CD4-positive, alpha-beta T cell treated with Interleukin-4 for 4 hours (primary cell): ENCODE measurements at regions not wholly inside any gene's neighbourhood (a gene's known extent, or its start where the extent isn't known, plus 50 kb on each side); places are given as distances from the start of the nearest gene placed in this dataset.
"Not testable (repeated sequence)": the region's sequence is repeated elsewhere in the genome, so short reads cannot be mapped to it uniquely, and the experiment has no call there.

Experiments
- DNase-seq: peaks from one replicate; pipeline ENCODE4 v3.0.0-alpha.2; 2020

DNA sequence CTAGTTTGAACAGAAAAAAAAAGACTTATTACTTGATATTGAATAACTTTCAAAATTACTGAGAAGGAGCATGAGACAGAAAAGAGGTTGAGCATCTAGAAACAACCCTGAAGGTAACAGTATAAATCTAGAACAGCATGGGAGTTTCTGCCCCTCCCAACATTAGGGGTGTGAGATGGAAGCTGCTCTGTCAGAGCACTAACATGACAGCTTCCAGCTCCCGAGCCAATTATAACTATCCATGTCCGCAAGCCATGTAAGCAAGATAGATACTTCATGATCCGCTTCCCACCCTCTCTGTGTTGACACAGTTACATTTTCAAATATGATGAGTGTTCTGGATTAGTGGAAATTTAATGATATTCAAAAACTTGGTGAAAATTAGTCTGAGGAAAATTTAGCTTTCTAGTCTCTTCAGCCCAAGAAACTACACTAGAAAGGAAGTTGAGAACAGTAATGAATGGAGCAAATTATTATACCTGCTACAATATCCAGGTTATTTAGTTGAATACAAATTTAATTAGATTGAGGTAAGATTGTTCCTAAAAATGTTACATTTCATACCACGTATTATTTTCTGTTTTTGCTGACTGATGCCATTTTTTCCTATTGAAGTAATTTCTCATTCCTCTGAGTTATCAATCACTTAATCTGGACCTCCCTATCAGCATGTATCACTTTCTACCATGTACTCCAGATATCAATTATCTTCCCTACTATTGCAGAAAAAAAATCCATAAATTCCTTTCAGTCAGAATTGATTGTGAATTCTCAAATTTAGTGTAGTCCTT, 129.3 kb upstream of the SLIT2 start:
- DNase-seq, result no peak

DNA sequence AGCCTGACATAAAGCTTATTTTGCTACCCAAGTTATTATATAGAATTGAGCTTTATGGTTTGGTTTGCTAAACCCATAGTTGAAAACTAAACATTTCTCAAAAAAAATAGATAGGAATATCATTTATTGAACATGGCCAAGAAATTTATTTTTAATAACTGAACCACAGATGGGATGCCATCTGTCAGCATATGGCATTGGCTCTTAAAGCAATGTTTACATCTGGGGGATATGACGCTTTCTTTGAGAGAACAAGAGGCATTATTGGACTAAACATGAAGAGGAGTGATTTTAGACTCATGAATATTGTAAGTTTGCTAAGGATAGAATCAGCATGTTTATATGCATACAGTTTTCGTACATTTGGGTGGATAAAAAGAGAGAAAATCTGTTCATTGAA, 132.6 kb upstream of the SLIT2 start:
- no peak for DNase-seq

DNA sequence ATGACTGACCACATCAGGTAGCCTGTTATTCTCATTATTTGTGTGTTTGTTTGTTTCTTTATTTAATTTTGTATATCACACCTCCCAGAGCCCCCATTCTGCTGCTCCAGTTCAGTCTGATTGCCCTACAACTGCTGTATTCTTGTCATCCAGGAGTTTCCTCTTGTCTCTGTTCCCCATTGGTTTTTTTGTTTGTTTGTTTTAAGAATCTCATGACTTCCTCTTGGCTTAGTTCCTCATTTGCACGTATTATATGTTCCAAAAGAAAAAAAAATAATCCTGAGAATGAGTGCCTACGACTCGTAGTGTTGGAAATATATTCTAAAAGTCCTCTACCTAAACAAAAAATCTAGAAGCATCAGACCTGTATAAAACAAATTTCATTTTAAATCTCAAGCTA, 142.3 kb upstream of the SLIT2 start:
- DNase-seq, result no peak

DNA sequence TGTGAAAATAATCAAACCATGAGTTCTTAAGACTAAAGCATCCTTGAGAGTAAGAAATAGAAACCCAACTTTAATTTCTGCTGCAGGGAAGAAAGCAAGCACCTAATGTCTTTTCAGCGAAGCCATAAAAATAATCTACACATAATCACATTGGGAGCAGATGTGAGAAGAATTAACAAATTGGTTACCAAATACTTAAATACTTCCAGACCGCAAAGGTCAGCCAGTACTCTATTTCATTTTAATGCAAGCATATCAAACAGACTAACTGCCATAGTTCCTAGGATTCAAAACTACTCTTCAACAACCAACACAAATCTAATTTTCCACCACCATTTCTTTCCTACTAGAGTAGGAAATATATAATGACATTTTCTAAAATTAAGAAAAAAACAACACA, 144.8 kb upstream of the SLIT2 start:
- DNase-seq, result no peak

DNA sequence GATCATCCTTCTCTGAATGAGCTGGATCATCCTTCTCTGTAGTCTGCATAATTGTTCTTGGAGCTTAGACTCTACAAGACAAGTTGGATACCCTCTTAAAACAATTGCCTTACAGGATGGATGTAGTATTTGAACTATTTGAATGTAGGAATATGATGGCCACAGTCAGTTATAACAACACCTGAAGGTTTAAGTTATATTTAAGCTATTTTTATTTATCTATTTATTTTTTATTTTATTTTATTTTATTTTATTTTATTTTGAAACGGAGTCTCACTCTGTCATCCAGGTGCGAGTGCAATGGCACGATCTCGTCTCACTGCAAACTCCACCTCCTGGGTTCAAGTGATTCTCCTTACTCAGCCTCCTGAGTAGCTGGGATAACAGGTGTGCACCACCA, 149.9 kb upstream of the SLIT2 start:
- no peak for DNase-seq

DNA sequence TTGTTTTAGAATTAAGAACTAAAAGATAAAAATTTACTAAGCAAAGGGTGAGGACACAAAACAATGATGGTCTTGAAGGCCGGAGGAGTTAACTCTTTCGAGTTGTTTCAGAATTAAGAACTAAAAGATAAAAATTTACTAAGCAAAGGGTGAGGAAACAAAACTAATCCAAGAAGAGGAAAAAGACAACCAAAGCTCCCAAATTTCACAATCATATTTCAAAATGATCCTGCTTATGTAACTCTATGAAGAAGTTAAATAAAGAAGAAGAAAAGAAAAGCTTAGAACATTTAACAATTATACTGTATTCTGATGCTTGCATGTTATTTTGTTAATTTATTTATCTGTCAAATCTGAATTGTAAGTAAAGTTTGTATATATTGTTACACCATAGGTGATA, 154.8 kb upstream of the SLIT2 start:
- no peak for DNase-seq

DNA sequence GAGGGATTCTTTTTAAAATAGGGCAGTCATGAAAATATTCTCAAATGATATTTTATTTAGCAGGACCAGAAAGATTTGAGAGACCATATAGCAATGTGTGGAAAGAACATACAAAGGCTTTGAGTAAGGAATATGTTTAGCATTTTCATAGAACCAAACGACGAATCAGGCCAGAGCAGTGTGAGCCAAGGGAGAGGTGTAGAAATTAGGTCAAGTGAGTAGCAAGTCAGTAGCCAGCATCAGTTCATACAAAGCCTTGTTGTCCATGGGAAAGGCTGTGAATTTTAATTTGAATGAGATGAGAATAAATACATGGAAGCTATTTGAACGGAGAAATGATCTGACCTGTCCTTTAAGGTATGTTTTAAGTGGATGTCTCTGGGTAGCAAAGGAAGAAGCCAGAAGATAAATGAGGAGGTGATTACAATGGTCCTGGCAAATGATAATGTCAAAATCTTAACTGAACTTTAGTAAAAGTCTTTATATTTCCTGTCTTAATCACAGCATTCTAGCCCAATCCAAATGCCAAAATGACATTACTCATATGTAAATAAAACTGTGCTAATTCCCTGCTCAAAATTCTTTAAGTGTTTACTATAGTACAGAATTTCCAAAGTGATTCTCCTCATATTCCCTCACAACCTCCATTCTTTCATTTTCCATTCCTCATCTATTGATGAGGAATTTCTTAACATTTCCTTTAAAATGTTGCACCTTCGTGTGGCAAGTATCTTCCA, 155.7 kb upstream of the SLIT2 start:
- DNase-seq, result no peak

DNA sequence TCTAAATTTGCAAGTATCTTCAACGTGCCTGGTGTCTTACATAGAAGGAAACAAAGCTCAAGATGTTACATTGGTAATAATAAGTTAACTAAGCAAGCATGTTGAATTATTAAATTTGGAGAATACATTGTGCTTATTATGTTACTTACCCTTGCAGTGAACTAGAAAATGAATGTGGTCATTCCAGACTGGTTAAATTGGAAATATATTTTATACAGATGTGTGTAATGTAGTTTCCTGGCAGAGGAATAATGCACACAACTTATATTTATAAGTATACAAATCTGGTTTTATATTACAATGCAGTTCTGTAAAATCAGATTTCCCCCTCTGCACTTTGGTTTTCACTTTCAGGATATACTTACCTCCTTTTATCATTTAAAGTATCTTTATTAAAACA, 159.9 kb upstream of the SLIT2 start:
- no peak for DNase-seq

DNA sequence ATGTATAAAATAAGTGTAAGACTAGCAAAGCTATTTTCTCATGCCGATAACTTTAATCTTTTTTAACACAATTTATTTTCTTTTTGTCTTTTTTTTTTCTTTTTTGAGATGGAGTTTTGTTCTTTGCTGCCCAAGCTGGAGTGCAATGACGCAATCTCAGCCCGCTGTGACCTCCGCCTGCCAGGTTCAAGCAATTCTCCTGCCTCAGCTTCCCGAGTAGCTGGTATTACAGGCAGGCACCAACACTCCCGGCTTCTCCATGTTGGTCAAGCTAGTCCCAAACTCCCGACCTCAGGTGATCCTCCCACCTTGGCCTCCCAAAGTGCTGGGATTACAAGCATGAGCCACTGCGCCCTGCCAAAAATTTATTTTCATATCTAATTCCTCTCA, 164.2 kb upstream of the SLIT2 start:
- DNase-seq, result no peak

DNA sequence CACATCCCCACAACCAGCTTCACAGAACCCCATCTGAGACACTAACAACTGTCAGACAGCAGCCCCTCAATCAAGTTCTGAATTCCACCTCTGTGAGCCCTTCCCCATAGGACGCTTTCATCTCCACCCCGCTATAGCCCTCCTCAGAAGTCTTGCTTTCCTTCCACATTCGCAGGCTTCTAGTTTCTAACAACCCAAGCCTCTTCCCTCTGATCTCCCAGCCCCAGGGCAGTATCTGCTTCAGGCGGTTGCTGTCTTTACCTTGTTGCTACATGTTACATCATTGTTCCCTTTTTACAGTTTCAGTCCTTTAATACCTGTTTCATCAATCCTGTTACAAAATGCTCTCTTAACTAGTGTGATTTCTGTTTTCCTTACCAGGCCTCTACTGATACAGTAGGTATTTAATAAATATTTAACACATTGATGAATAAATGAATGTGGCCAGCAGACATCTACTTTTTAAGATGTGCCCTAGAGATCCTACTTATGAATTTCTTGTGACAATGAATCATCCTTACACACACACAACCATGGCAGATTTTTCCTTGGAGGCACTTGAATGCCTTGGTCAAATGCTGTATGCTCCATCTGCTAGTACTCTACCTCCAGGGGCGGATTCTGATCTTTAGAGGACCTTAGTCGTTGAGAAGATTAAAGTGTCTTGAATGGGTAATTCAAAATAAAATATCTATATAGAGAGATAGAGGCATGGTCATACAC, 164.7 kb upstream of the SLIT2 start:
- no peak for DNase-seq

DNA sequence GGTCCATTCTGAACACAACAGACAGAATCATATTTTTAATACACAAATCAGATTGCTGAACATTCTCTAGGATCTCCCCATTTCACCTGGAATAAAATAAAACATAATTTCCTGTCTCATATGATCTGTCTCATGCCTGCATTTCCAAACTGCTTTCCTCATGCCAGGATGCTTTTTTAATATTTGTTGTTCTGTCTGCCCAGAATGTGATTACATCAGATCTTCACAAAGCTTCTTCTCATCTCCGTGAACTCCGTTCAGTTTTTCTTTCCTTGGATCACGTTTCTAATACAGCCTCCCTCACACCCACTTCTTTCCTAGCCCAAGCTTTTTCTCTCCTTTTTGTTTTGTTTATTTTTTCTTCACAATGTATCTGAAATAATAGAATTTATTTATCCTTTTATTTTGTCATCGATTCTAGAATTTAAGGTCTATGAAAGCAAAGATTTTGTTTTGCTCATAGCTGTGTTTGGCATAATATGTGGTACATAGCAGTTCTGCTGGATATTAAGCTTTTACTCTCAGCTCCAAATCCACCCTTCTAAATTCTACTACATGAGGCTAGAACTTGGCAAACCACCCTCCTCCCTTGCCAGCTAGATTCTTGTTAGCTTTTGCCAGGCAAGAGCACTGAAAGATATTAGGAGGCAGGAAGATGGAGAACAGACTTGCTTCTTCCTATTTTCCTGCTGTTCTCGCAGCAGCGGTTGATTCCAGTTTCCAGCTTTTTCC, 165.5 kb upstream of the SLIT2 start:
- DNase-seq, result no peak

DNA sequence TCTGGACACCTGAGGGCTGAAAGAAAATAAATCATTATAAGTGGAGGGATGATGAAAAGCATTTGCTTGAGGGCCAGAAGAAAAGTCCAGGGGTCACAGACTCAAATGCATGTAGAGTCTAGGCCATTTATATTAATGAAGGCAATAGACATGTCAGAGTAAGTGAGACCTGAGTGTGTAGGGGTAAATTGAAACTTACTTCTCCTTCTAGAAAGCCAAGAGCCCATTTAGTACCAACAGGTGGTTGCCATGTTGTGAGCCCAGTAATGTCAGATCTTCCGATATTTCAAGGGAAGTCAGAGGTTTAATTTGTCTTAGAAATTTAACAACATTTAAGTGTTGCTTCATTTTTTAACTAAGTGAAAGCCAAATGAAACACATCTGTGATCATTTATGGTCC, 166.1 kb upstream of the SLIT2 start:
- no peak for DNase-seq

DNA sequence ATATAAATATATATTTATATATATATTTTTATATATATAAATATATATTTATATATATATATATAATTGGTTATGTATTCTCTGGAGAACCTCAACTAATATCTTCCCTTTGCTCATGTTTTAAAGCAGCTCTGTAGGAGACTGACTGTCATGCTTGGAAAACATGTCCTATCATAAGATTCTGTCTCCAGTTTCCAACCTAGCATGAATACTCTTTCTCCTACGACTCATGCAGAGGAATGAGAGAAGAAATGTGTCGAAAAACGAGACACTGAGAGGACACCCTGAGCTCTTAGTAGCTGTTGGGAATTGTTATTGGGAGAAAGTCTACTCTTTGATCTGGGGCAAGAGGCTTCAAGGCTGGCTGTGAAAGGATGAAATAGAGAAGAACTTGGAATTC, 166.5 kb upstream of the SLIT2 start:
- DNase-seq, result no peak

DNA sequence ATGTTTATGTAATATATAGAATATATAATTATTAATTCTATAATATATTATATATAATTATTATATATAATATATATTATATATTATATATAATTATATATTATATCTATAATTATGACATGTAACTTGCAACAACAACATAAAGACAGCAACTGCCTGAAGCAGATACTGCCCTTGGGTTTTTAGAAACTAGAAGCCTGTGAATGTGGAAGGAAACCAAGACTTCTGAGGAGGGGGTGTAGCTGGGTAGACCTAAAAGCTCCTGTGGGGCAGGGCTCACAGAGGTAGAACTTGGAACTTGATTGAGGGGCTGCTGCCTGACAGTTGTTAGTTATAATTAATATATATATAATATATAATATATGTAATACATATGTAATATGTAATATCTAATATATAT, 167.2 kb upstream of the SLIT2 start:
- no peak for DNase-seq

DNA sequence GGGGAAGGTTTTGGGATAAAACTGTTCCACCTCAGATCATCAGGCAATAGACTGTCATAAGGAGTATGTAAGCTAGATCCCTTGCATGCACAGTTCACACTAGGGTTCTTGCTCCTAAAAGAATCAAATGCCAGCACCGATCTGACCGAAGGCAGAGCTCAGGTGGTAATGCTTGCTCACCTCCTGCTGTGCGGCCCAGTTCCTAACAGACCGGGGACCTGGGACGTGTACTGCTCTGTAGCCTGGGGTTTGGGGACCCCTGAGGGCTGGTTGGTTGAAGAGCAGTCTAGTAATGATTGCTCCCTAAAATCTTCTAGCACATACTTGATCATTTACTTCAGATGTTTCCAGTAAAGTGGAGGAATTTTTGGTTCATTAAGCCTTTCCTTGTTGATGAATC, 173.1 kb upstream of the SLIT2 start:
- no peak for DNase-seq

DNA sequence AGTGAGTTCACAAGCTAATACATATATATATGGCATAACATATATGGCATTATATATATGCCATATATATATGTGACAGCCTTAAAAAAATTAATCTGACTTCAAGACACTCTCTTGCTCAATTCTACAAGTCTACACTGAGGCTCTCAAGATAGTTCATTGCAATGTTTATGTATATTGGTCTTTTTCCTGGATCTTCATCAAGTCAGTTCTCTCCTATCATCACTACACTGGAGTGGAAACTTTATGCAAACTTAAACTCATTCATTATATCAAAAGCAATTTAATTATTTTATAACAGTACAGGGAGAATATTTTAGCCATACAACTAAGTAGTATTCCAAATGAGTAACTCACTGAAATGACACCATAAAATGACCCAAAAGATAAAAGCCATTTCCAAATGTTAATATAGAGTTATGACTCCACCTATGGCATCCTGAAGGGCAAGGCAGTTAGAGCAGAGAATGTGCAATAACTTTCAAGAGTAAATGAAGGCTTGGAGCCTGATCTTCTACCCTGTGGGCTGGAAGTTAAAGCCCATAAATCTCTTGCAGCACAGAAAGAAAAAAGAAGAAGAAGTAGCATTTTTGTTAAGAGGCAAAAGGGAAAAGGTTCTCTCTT, 176.3 kb upstream of the SLIT2 start:
- no peak for DNase-seq

DNA sequence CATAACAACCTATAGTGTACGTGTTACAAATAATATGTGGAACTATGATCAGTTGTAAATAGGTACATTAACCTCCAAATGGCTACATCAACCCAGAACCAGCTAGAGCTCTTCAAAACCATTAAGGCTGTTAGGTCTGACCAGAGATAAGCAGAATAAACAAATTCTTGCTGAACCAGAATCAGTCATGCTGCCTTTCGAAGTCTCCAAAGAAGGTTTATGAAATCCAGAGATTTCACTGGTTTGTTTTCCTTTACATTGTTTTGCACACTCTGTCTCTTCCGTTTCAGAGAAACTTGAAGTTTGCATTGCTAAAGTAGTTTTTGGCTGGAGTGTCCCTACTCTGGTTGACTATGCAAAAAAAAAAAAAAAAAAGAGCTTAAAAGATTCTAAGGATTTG, 177.3 kb upstream of the SLIT2 start:
- DNase-seq, result no peak

DNA sequence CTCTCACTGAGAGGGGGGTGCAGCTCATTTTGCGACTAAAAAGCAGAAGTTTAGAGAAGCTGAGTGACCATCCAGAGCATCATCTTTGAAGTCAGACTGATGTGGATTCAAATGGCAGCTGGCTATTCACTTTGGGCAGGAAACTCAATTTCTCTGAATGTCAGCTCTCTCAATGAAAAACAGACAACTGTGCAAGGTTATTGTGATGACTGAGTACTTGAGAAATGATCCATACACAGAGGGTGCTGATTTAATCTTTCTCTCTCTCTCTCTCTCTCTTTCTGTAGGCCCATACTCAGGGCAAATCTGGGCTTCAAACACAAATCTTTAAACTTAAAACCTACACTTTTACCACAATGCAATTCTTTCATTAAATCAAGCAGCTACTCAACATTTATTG, 185.8 kb upstream of the SLIT2 start:
- DNase-seq, result no peak

DNA sequence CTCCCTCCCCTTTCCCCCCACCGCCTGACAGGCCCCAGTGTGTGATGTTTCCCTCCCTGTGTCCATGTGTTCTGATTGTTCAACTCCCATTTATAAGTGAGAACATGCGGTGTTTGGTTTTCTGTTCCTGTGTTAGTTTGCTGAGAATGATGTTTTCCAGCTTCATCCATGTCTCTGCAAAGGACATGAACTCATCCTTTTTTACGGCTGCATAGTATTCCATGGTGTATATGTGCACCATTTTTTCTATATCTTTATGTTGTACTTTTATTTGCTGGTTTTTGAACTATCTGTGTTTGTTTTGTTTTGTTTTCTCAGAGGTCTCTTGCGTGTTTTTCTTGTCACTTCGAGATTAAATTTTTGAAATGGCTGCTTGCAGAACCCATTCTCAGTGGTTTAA, 188.8 kb upstream of the SLIT2 start:
- DNase-seq, result not testable (repeated sequence)

DNA sequence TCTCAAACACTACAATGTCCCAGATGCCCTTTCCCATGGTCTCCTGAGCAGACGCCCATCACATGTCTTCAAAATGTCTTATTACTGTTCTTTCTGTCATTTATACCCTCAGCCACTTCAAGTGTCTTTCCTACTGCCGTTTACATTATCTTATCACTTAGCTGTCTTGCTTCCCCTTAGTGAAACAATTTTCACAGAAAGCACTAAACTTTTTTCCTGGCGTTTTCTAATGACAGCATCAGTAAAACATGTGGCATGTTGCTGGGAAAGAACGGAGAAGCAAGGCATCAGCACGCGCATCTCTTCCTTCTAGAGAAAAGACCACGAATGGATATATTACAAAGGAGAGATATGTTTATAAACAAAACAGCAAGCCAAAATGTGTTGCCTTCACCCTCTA, 189.7 kb upstream of the SLIT2 start:
- no peak for DNase-seq

DNA sequence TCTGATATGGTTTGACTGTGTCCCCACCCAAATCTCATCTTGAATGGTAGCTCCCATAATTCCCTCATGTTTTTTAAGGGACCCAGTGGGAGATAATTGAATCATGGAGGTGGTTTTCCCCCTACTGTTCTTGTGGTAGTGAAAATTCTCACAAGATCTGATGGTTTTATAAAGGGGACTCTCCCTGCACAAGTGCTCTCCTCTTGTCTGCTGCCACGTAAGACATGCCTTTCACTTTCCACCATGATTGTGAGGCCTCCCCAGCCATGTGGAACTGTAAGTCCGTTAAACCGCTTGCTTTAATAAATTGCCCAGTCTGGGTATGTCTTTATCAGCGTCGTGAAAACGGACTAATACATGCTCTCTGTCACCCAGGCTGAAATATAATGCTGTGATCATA, 200.9 kb upstream of the SLIT2 start:
- no peak for DNase-seq

DNA sequence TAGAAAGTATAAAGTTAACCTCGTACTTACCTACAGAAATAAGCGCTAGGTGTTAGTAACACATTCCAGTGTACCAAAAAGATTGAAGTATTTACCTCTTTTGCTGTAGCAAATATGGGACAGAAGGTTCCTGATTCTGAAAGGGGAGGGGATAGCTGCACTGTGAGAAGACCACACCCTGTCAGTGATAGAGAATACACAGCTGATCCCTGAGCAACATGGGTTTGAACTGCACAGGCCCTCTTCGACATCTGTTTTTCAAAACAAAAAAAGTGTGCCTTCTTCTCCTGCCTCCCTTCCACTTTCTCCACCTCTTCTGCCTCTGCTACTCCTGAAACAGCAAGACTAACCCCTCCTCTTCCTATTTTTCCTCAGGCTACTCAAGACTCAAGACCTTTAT, 201.8 kb upstream of the SLIT2 start:
- no peak for DNase-seq
